Putamen (tissue), 1 donor: ENCODE measurements at regions not wholly inside any gene's neighbourhood (a gene's known extent, or its start where the extent isn't known, plus 50 kb on each side); places are given as distances from the start of the nearest gene placed in this dataset.

Experiments
- DNase-seq: peaks from one replicate; pipeline ENCODE4 v3.0.0-alpha.2; 2016; ENCODE audit warnings: low spot score

GRCh38 chr5:109469896-109470662 lies 60.3 kb upstream of the PJA2 start:
- no peak for DNase-seq

DNA sequence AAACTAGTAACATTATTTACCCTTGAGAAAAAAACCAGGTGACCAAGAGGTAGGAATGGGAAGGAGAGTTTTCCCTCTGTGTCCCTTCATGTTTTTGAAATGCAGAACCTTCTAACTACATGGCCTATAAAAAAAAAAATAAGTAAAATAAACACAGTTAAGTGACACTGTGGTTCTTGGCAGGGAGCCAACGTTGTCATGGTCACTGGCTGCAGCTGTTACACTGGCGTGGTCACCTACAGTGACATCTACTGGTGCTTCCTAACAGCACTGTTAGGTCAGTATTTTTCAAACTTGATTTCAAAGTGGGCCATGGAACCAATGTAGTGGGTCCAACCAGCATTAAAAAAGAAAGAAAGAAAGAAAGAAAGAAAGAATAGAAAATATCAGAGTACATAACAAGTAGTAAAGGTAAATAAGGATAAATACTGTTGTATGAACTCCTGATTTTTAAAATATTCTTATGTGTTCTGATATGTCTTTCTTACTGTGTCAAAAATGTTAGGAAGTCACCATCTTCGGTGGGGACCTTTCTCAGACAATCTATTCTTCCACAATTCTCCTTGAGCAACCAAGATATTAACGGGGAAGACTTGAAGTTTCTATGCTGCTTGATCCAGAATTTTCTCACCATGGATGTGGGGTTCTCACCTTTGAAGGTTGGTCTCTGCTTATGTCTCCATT lies 59.1 kb upstream of the PJA2 start:
- DNase-seq: peak; percentile 89

DNA sequence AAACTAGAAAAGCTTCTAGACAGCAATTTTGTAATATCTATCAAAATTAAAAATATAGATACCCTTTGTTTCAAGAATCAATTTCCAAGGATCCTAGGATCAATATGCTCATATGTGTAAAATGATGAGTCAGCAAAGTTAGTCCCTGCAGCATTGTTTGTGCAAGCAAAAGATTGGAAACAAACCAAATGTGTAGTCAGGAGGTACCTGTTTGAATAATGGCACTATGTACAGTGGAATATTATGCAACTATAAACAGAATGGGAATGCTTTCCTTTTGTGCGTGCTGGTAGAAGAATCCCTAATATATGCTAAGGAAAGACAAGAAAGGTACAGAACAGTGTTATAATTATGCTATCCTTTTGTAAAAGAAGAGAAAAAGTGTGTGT lies 58.5 kb upstream of the PJA2 start:
- DNase-seq: no peak

GRCh38 chr5:109467058-109467457 lies 57.3 kb upstream of the PJA2 start:
- DNase-seq: no peak
